ENCODE measurements at regions not wholly inside any gene's neighbourhood (a gene's known extent, or its start where the extent isn't known, plus 50 kb on each side); places are given as distances from the start of the nearest gene placed in this dataset.

- no peak overlapping the region for H3K27ac ChIP-seq
- H3K4me1 ChIP-seq (replicated peaks in 1 of 2) = peaks cover 0 to 23% of the 10 kb centered on the region in 2 donors
- WGBS, 4 donors = 38 to 43% (median 41%) methylated on average over 3 of the region's 3 CpGs
- peaks cover 0 to 4% (median 0%) of the 10 kb centered on the region in 3 donors for H3K9me3 ChIP-seq (replicated peaks in 1 of 3)
- H3K4me3 ChIP-seq = no peak overlapping the region
- intact Hi-C loops (cut with DNase I) = no loop called here
- no peaks in the 10 kb centered on the region for H3K27me3 ChIP-seq
- no peak for DNase-seq
- no peaks in the 10 kb centered on the region for H3K36me3 ChIP-seq (replicated peaks in 1 of 2)
- TF ChIP-seq CTCF (IDR thresholded peaks at IDR 0.05) = no peak
- no peak for TF ChIP-seq POLR2A (IDR thresholded peaks at IDR 0.05)
Observed at GRCh38 chr3:117217355-117217754, 507.8 kb downstream of the TUSC7 start.

GRCh38 chr3:117217760-117218316 lies 508.3 kb downstream of the TUSC7 start:
- Histone ChIP-seq H3K36me3 (replicated peaks in 1 of 2) (no peaks in the 10 kb centered on the region), H3K27ac (no peak overlapping the region), H3K9me3 (replicated peaks in 1 of 3) (no peaks in the 10 kb centered on the region), H3K27me3 (no peaks in the 10 kb centered on the region), H3K4me1 (replicated peaks in 1 of 2) (peaks cover 0 to 23% of the 10 kb centered on the region in 2 donors), H3K4me3 (no peak overlapping the region)
- TF ChIP-seq CTCF (IDR thresholded peaks at IDR 0.05) (no peak), POLR2A (IDR thresholded peaks at IDR 0.05) (no peak)
- no peak for DNase-seq
- 55 to 64% (median 58%) methylated on average over 5 of the region's 5 CpGs for WGBS, 4 donors
- intact Hi-C loops (cut with DNase I) = no loop called here

- no peaks in the 10 kb centered on the region for H3K36me3 ChIP-seq (replicated peaks in 1 of 2)
- no peaks in the 10 kb centered on the region for H3K9me3 ChIP-seq (replicated peaks in 1 of 3)
- TF ChIP-seq POLR2A (IDR thresholded peaks at IDR 0.05) (no peak), CTCF (IDR thresholded peaks at IDR 0.05) (no peak)
- no peaks in the 10 kb centered on the region for H3K27me3 ChIP-seq
- no peak overlapping the region for H3K27ac ChIP-seq
- H3K4me3 ChIP-seq = peak overlapping the region in 1 of 4 donors; percentile 28
- DNase-seq = no peak
- intact Hi-C loops (cut with DNase I) = no loop called here
- peaks cover 0 to 23% of the 10 kb centered on the region in 2 donors for H3K4me1 ChIP-seq (replicated peaks in 1 of 2)
- WGBS, 4 donors = 37 to 46% (median 43%) methylated on average over 3 of the region's 3 CpGs
Observed at GRCh38 chr3:117218641-117219048, 509.1 kb downstream of the TUSC7 start.

- Histone ChIP-seq H3K36me3 (replicated peaks in 1 of 2) (no peaks in the 10 kb centered on the region), H3K4me3 (no peak overlapping the region), H3K4me1 (replicated peaks in 1 of 2) (peaks cover 0 to 23% of the 10 kb centered on the region in 2 donors), H3K27me3 (no peaks in the 10 kb centered on the region), H3K9me3 (replicated peaks in 1 of 3) (no peaks in the 10 kb centered on the region), H3K27ac (no peak overlapping the region)
- DNase-seq = no peak
- TF ChIP-seq POLR2A (IDR thresholded peaks at IDR 0.05) (no peak), CTCF (IDR thresholded peaks at IDR 0.05) (no peak)
- intact Hi-C loops (cut with DNase I) = no loop called here
- WGBS, 4 donors = 85 to 90% (median 87%) methylated on average over 2 of the region's 2 CpGs
Observed at GRCh38 chr3:117219296-117219695, 509.7 kb downstream of the TUSC7 start.

All from adrenal gland (tissue), 9 donors.